IMR-90 (cell line): ENCODE measurements at regions not wholly inside any gene's neighbourhood (a gene's known extent, or its start where the extent isn't known, plus 50 kb on each side); places are given as distances from the start of the nearest gene placed in this dataset.

Experiments used
- BHLHE40 ChIP-seq: fragments of 150-350 bp; IDR thresholded peaks from 2 replicates; pipeline ENCODE4 v1.6.1; 2016; ENCODE audit warnings: mild to moderate bottlenecking, low read depth, low read length
- CEBPB ChIP-seq: IDR thresholded peaks from 2 replicates; pipeline ENCODE4 v1.6.1; 2012; ENCODE audit warnings: low read depth, low read length, improper control_type of control experiment
- CHD1 ChIP-seq: IDR thresholded peaks from 2 replicates; pipeline ENCODE4 v1.6.1; 2012; ENCODE audit warnings: low read depth, low read length, improper control_type of control experiment
- FOS ChIP-seq: fragments of 150-350 bp; IDR thresholded peaks from 2 replicates; pipeline ENCODE4 v1.6.1; 2016; ENCODE audit warnings: low read depth, low read length
- MAZ ChIP-seq: IDR thresholded peaks from 2 replicates; pipeline ENCODE4 v1.6.1; 2012; ENCODE audit warnings: low read depth, mild to moderate bottlenecking, low read length, improper control_type of control experiment, moderate library complexity, borderline replicate concordance
- MXI1 ChIP-seq: IDR thresholded peaks from 2 replicates; pipeline ENCODE4 v1.6.1; 2012; ENCODE audit warnings: low read depth, mild to moderate bottlenecking, low read length, moderate library complexity, borderline replicate concordance
- POLR2A ChIP-seq: IDR thresholded peaks from 2 replicates; pipeline ENCODE4 v1.6.1; 2012; ENCODE audit warnings: mild to moderate bottlenecking, low read depth, low read length
- RAD21 ChIP-seq: IDR thresholded peaks from 2 replicates; pipeline ENCODE4 v1.6.1; 2012; ENCODE audit warnings: low read length, improper control_type of control experiment
- RCOR1 ChIP-seq: IDR thresholded peaks from 2 replicates; pipeline ENCODE4 v1.6.1; 2012; ENCODE audit warnings: mild to moderate bottlenecking, low read length, improper control_type of control experiment; ENCODE audit not compliant: insufficient replicate concordance
- RFX5 ChIP-seq: IDR thresholded peaks from 2 replicates; pipeline ENCODE4 v1.8.0; 2012; ENCODE audit warnings: low read depth, mild to moderate bottlenecking, low read length, moderate library complexity
- SMC3 ChIP-seq: fragments of 150-350 bp; IDR thresholded peaks from 2 replicates; pipeline ENCODE4 v1.6.1; 2016; ENCODE audit warnings: low read depth, mild to moderate bottlenecking, antibody characterized with exemption, low read length, moderate library complexity
- TF ChIP-seq, protein P1 (sequence below): conservative IDR thresholded peaks from 2 replicates; pipeline ENCODE4 v1.5.1; 2012; ENCODE audit warnings: mild to moderate bottlenecking, low read depth, low read length, improper control_type of control experiment
- TF ChIP-seq, protein P2 (sequence below): fragments of 150-350 bp; IDR thresholded peaks from 2 replicates; pipeline ENCODE4 v1.6.1; 2017; ENCODE audit warnings: mild to moderate bottlenecking, antibody characterized with exemption, low read length, low read depth
- TF ChIP-seq, protein P3 (sequence below): fragments of 150-350 bp; IDR thresholded peaks from 2 replicates; pipeline ENCODE4 v1.6.1; 2016; ENCODE audit warnings: low read depth, mild to moderate bottlenecking, low read length, moderate library complexity, borderline replicate concordance

DNA sequence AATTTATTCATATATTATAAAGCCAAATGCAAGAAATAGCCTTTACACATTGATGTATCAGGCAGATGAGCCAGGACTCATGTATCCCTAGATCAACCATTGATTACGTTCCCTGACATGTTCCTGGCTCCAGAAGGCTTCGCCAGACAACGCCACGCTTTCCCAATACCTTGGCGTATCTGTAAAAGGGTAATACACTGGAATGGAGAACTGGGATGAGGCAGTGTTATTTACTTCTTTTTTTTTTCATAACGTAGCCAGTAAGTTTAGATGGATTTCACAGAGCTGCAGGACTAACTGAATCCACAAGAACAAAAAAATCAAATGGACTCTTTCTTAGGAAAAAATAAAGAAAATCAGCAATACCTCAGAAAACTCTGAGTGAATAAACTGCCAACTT lies 588.1 kb upstream of the SEMA3D start:
- TF ChIP-seq, protein P1, sequence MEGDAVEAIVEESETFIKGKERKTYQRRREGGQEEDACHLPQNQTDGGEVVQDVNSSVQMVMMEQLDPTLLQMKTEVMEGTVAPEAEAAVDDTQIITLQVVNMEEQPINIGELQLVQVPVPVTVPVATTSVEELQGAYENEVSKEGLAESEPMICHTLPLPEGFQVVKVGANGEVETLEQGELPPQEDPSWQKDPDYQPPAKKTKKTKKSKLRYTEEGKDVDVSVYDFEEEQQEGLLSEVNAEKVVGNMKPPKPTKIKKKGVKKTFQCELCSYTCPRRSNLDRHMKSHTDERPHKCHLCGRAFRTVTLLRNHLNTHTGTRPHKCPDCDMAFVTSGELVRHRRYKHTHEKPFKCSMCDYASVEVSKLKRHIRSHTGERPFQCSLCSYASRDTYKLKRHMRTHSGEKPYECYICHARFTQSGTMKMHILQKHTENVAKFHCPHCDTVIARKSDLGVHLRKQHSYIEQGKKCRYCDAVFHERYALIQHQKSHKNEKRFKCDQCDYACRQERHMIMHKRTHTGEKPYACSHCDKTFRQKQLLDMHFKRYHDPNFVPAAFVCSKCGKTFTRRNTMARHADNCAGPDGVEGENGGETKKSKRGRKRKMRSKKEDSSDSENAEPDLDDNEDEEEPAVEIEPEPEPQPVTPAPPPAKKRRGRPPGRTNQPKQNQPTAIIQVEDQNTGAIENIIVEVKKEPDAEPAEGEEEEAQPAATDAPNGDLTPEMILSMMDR: no peak
- TF ChIP-seq MAZ (no peak), FOS (no peak), POLR2A (no peak), CEBPB (no peak), SMC3 (no peak), RFX5 (no peak), BHLHE40 (no peak), RCOR1 (no peak), RAD21 (no peak), CHD1 (no peak), MXI1 (no peak)
- TF ChIP-seq, protein P2, sequence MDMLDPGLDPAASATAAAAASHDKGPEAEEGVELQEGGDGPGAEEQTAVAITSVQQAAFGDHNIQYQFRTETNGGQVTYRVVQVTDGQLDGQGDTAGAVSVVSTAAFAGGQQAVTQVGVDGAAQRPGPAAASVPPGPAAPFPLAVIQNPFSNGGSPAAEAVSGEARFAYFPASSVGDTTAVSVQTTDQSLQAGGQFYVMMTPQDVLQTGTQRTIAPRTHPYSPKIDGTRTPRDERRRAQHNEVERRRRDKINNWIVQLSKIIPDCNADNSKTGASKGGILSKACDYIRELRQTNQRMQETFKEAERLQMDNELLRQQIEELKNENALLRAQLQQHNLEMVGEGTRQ: no peak
- TF ChIP-seq, protein P3, sequence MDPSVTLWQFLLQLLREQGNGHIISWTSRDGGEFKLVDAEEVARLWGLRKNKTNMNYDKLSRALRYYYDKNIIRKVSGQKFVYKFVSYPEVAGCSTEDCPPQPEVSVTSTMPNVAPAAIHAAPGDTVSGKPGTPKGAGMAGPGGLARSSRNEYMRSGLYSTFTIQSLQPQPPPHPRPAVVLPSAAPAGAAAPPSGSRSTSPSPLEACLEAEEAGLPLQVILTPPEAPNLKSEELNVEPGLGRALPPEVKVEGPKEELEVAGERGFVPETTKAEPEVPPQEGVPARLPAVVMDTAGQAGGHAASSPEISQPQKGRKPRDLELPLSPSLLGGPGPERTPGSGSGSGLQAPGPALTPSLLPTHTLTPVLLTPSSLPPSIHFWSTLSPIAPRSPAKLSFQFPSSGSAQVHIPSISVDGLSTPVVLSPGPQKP: no peak
